ENCODE measurements at regions not wholly inside any gene's neighbourhood (a gene's known extent, or its start where the extent isn't known, plus 50 kb on each side); places are given as distances from the start of the nearest gene placed in this dataset.

DNA sequence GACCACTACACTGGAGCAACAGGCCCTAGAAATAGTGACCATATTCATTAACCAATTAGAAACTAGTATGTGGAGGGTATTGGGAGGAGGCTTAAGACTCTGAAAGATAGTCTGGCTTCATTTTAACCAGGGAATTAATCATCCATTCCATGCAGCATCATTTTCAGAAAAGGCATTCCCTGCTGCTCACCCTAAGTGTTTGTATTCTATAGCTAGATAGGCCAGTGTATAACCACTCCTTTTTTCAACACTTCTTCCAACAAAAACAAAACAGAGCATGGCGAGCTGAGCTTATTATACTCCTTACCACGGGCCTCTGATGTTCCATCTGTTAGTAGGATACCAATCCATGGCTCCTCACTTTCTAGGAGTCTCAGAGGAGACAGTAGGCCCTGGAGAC, 112.0 kb upstream of the PKDCC start:
- TF ChIP-seq YY1 (IDR thresholded peaks at IDR 0.05; ENCODE audit: insufficient read depth, insufficient read length) = no peak
- no peak for TF ChIP-seq ZNF274 (IDR thresholded peaks at IDR 0.05; ENCODE audit: low read depth, low read length)

Measured in NT2/D1 (cell line).